Lower lobe of right lung (tissue), 2 donors: ENCODE measurements at regions not wholly inside any gene's neighbourhood (a gene's known extent, or its start where the extent isn't known, plus 50 kb on each side); places are given as distances from the start of the nearest gene placed in this dataset.

Source experiments
- ATAC-seq, 2 donors: fragments of 200-7000 bp; cut with Tn5 transposase; one replicate each; pipeline ENCODE4 v1.9.1; 2020 to 2022; ENCODE audit warnings: mild to moderate bottlenecking in 2 of 2, moderate library complexity in 2 of 2
- DNase-seq: peaks from one replicate; pipeline ENCODE4 v3.0.0-alpha.2; 2020
- H3K27ac ChIP-seq: fragments of 200-600 bp; one replicate; pipeline ENCODE4 v1.8.0; 2022
- H3K27me3 ChIP-seq: fragments of 200-600 bp; one replicate; pipeline ENCODE4 v1.8.0; 2022; ENCODE audit warnings: low read depth
- H3K36me3 ChIP-seq: fragments of 200-600 bp; one replicate; pipeline ENCODE4 v1.8.0; 2022; ENCODE audit warnings: mild to moderate bottlenecking
- H3K4me1 ChIP-seq: fragments of 200-600 bp; one replicate; pipeline ENCODE4 v1.8.0; 2022
- H3K4me3 ChIP-seq: fragments of 200-600 bp; one replicate; pipeline ENCODE4 v1.8.0; 2022; ENCODE audit warnings: mild to moderate bottlenecking
- H3K9me3 ChIP-seq: fragments of 200-600 bp; one replicate; pipeline ENCODE4 v1.8.0; 2022
- CTCF ChIP-seq: fragments of 200-600 bp; IDR thresholded peaks from one replicate; pipeline ENCODE4 v1.8.0; 2022; ENCODE audit warnings: antibody characterized with exemption, mild to moderate bottlenecking
- intact Hi-C: fragments of 100-400 bp; cut with DNase I; formaldehyde crosslinking; loops from one replicate; pipeline ENCODE4 v1.11.0; 2022
- donor health status: DM: no; HTN: yes; CAD: no; lungs with severe emphysema.

DNA sequence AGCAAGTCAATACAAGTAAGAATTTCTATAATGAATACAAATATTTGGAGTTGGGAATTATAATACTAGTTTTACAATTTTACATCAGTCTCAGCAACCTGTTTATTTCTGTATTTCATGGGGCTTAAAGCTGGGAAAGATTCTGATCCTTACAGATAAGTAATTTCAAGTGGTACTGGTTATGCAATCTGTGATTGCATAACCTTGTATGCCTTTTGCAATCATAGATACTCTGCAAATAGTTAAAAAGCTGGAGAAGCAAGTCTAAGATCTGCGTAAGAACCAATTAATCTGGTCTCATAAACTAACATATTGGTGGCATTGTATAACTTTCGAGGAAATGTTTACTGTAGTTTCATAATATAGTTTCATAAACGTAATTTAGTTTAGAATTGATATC, 198.3 kb upstream of the PGR start:
- Histone ChIP-seq H3K36me3 (no peaks in the 10 kb centered on the region), H3K4me1 (no peaks in the 10 kb centered on the region), H3K27me3 (no peaks in the 10 kb centered on the region), H3K27ac (no peak overlapping the region), H3K4me3 (no peak overlapping the region), H3K9me3 (no peaks in the 10 kb centered on the region)
- intact Hi-C loops, result no loop called here
- TF ChIP-seq CTCF, result no peak
- no peak for DNase-seq
- ATAC-seq, result peak; percentile 46 to 70

DNA sequence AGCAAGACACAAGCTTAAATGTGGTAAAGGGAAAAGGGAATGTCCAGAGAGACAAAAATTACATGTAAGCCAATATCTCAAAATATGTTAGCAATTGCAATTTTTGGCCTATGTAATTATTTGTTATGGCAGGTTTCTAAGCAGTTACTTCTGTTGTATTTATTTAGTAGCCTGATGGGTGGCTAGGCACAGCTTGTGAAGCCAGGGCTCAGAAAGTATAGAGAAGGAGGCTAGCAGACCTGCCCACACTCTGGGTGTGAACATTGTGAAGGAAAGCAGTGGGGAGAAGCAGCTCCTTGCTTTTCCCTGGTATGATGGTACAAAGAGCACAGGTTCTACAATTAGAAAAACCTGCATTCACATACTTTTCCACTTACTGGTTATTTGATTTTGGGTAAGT, 196.5 kb upstream of the PGR start:
- Histone ChIP-seq H3K4me3 (no peak overlapping the region), H3K27ac (no peak overlapping the region), H3K9me3 (no peaks in the 10 kb centered on the region), H3K27me3 (no peaks in the 10 kb centered on the region), H3K36me3 (no peaks in the 10 kb centered on the region), H3K4me1 (no peaks in the 10 kb centered on the region)
- intact Hi-C loops, result no loop called here
- DNase-seq (no peak), ATAC-seq (no peak)
- TF ChIP-seq CTCF, result no peak

DNA sequence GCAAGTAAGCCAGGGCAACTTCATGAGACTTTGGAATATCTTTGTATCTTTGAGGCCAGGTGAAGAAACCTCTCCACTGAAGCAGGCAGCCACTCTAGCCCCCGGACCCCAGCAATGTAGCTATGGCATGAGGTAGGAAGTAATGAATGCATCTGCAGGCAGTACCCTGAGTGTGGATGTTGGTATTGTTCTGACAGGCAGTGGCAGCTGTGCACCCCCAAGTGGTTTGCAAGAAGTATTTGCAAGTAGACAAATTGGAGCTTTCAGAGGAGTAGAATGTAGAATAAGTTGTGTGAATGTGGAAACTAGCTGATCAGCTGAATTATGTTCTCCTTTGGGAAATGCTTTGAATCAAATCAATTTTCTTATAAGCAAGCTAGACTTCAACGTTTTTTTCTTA, 194.4 kb upstream of the PGR start:
- DNase-seq, result no peak
- intact Hi-C loops, result no loop called here
- Histone ChIP-seq H3K27me3 (no peaks in the 10 kb centered on the region), H3K36me3 (no peaks in the 10 kb centered on the region), H3K27ac (no peak overlapping the region), H3K9me3 (no peaks in the 10 kb centered on the region), H3K4me1 (no peaks in the 10 kb centered on the region), H3K4me3 (no peak overlapping the region)
- no peak for TF ChIP-seq CTCF
- no peak for ATAC-seq

- no peaks in the 10 kb centered on the region for H3K4me1 ChIP-seq
- no peak overlapping the region for H3K4me3 ChIP-seq
- H3K27me3 ChIP-seq, result no peaks in the 10 kb centered on the region
- TF ChIP-seq CTCF, result no peak
- intact Hi-C loops, result no loop called here
- no peaks in the 10 kb centered on the region for H3K36me3 ChIP-seq
- no peak overlapping the region for H3K27ac ChIP-seq
- DNase-seq, result peak; percentile 71
- ATAC-seq, result peak; percentile 93 to 95
- H3K9me3 ChIP-seq, result no peaks in the 10 kb centered on the region
Measured at GRCh38 chr11:101321222-101321621, 191.6 kb upstream of the PGR start.

DNA sequence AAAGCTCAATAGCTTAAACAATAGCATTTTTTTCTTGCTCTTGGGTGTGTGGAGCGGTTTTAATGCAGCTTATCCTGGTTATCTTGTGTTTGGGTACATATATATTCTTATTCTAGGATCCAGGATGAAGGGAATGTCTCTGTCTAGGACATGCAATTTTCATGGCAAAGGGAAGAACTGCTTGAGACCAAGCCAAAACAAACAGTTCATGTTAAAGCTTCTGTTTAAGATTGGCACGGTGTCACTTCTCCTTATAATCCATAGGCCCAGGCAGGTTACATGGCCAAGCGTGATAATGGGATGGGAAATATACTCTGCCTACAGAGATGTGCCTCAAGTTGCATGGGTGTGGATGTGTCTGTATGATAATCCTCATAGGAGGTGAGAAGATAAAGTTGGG, 177.1 kb upstream of the PGR start:
- no peak for DNase-seq

More for the DNA sequence above, 177.1 kb upstream of the PGR start:
- no peak for ATAC-seq
- H3K9me3 ChIP-seq, result no peaks in the 10 kb centered on the region
- H3K27ac ChIP-seq, result no peak overlapping the region
- H3K27me3 ChIP-seq, result no peaks in the 10 kb centered on the region
- H3K4me3 ChIP-seq, result no peak overlapping the region
- no peak for TF ChIP-seq CTCF
- H3K4me1 ChIP-seq, result no peaks in the 10 kb centered on the region
- intact Hi-C loops, result no loop called here
- H3K36me3 ChIP-seq, result no peaks in the 10 kb centered on the region
